B cell (primary cell): ENCODE measurements at regions not wholly inside any gene's neighbourhood (a gene's known extent, or its start where the extent isn't known, plus 50 kb on each side); places are given as distances from the start of the nearest gene placed in this dataset.

Experiments used
- ATAC-seq: fragments of 200-7000 bp; cut with Tn5 transposase; one replicate; pipeline ENCODE4 v1.10.0; 2021; ENCODE audit warnings: low read depth, mild to moderate bottlenecking, moderate number of reproducible peaks, moderate library complexity
- CTCF ChIA-PET: fragments of 350-600 bp; sonication (Branson Sonifier 250); formaldehyde crosslinking; loops from one replicate; lab custom pipeline; 2021; ENCODE audit warnings: antibody characterized with exemption, inconsistent platforms; lab: Charles Lee
- POLR2A ChIA-PET: fragments of 350-600 bp; sonication (Branson Sonifier 250); formaldehyde crosslinking; loops from one replicate; lab custom pipeline; 2021; ENCODE audit warnings: antibody characterized with exemption; lab: Charles Lee
- DNase-seq: peaks from one replicate; pipeline ENCODE4 v3.0.0; 2013
- H2AFZ ChIP-seq: 2 replicates; pipeline ENCODE4 v1.6.1; 2012; ENCODE audit warnings: mild to moderate bottlenecking, low read depth, low read length; ENCODE audit not compliant: insufficient read depth, poor library complexity, severe bottlenecking
- H3K27ac ChIP-seq, 2 donors: 1 replicate in 1 of 2; 2 replicates in 1 of 2; pipeline ENCODE4 v1.5.1; 2012 to 2013; ENCODE audit warnings: low read length in 2 of 2, mild to moderate bottlenecking in 2 of 2, moderate library complexity in 1 of 2
- H3K27me3 ChIP-seq, 4 experiments: fragments of 200-600 bp in 1 of 4; sonication (generic) in 1 of 4; replicated peaks in 1 of 4; 1 replicate in 2 of 4; 2 replicates in 2 of 4; pipeline versions ENCODE4 v1.6.1 to v1.7.0; 2013 to 2016; ENCODE audit warnings: low read length in 3 of 4, mild to moderate bottlenecking in 2 of 4, mixed read lengths in 1 of 4, moderate library complexity in 1 of 4; ENCODE audit not compliant: insufficient read depth in 4 of 4, control insufficient read depth in 3 of 4; ENCODE audit errors: control extremely low read depth in 1 of 4
- H3K36me3 ChIP-seq, 2 experiments: replicated peaks in 1 of 2; 1 replicate in 1 of 2; 2 replicates in 1 of 2; pipeline versions ENCODE4 v1.6.1 to v1.7.1; 2013; ENCODE audit warnings: low read length in 1 of 2; ENCODE audit not compliant: insufficient read depth in 2 of 2, control insufficient read depth in 1 of 2; ENCODE audit errors: control extremely low read depth in 1 of 2, extremely low read depth in 1 of 2
- H3K4me1 ChIP-seq, 2 donors: fragments of 200-600 bp in 1 of 2; sonication (generic) in 1 of 2; 1 replicate in 1 of 2; 2 replicates in 1 of 2; pipeline versions ENCODE4 v1.5.1 to v1.6.1; 2013 to 2017; ENCODE audit warnings: low read length in 2 of 2; ENCODE audit not compliant: control insufficient read depth in 2 of 2, insufficient read depth in 2 of 2
- H3K4me2 ChIP-seq: replicated peaks from 2 replicates; pipeline ENCODE3; 2012; ENCODE audit warnings: mild to moderate bottlenecking, low read depth, low read length; ENCODE audit not compliant: poor library complexity, severe bottlenecking
- H3K4me3 ChIP-seq, 5 experiments: fragments of 200-600 bp in 1 of 5; sonication (generic) in 1 of 5; 1 replicate in 3 of 5; 2 replicates in 2 of 5; pipeline versions ENCODE4 v1.5.1 to v1.7.0; 2011 to 2016; ENCODE audit warnings: low read length in 4 of 5, mild to moderate bottlenecking in 4 of 5, low read depth in 2 of 5, control low read depth in 1 of 5, moderate library complexity in 1 of 5; ENCODE audit not compliant: insufficient read depth in 1 of 5; ENCODE audit errors: control extremely low read depth in 1 of 5, extremely low read depth in 1 of 5
- H3K79me2 ChIP-seq: fragments of 200-600 bp; sonication (generic); one replicate; pipeline ENCODE4 v1.6.0; 2016; ENCODE audit warnings: low read length; ENCODE audit not compliant: control insufficient read depth, insufficient read depth
- H3K9ac ChIP-seq: fragments of 200-600 bp; sonication (generic); 2 replicates; pipeline ENCODE4 v1.6.1; 2017; ENCODE audit warnings: mild to moderate bottlenecking, low read length, moderate library complexity
- H3K9me3 ChIP-seq, 3 donors: one replicate each; pipeline versions ENCODE4 v1.6.1 to v1.7.1; 2013; ENCODE audit warnings: low read length in 2 of 3; ENCODE audit not compliant: control insufficient read depth in 2 of 3, insufficient read depth in 1 of 3; ENCODE audit errors: control extremely low read depth in 1 of 3
- H4K20me1 ChIP-seq: 2 replicates; pipeline ENCODE4 v1.6.0; 2012; ENCODE audit warnings: mild to moderate bottlenecking, low read length; ENCODE audit not compliant: insufficient read depth, control insufficient read depth, poor library complexity, severe bottlenecking
- H3K27ac Mint-ChIP-seq: one replicate; pipeline ENCODE4 v1.8.0; 2021; ENCODE audit warnings: mixed read lengths
- H3K27me3 Mint-ChIP-seq: one replicate; pipeline ENCODE4 v1.8.0; 2021; ENCODE audit warnings: mixed read lengths
- H3K4me1 Mint-ChIP-seq: one replicate; pipeline ENCODE4 v1.8.0; 2021; ENCODE audit warnings: mixed read lengths
- H3K4me3 Mint-ChIP-seq: one replicate; pipeline ENCODE4 v1.8.0; 2021; ENCODE audit warnings: mixed read lengths
- H3K9me3 Mint-ChIP-seq: one replicate; pipeline ENCODE4 v1.8.0; 2022; ENCODE audit warnings: mixed read lengths; ENCODE audit not compliant: insufficient read depth
- EZH2 ChIP-seq: IDR thresholded peaks from 2 replicates; pipeline ENCODE4 v1.6.1; 2012; ENCODE audit warnings: borderline replicate concordance, low read depth, mild to moderate bottlenecking, moderate library complexity, low read length; ENCODE audit not compliant: insufficient read depth, poor library complexity, severe bottlenecking
- WGBS: methylation state at CpG from one replicate; pipeline ENCODE4 v1.1.5; 2013; ENCODE audit warnings: missing lambda C conversion rate; ENCODE audit not compliant: insufficient coverage; 5-methylcytosine and 5-hydroxymethylcytosine counted together
- intact Hi-C: fragments of 100-400 bp; cut with micrococcal nuclease; formaldehyde crosslinking; loops from one replicate; pipeline ENCODE4 v1.10.0; 2022
- TF ChIP-seq, protein P1 (sequence below): fragments of 200-600 bp; IDR thresholded peaks from one replicate; pipeline ENCODE4 v1.8.0; 2022; ENCODE audit warnings: antibody characterized with exemption, mild to moderate bottlenecking

DNA sequence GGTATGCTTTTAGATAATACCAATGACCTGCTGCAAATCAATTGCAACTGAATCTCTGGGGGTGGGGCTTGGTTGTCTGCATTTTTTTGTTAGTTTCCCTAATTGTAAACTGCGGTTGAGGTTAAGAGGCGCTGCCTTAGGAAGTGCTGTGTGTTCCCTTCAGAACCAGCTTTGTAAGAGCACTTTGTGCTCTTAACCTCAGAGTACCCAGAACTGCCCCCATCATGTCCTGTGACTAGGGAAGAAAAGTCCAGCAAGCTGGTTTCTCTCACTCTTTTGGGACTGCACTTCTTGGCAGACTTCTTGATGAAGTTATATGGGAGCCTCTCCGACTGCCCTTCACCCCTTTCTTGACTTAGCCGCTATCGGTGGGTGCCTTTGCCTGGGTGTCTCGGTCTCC lies 245.5 kb upstream of the CXCR4 start:
- Histone ChIP-seq H3K9ac (no peak overlapping the region), H4K20me1 (no peaks in the 10 kb centered on the region), H3K36me3 (no peaks in the 10 kb centered on the region), H2AFZ (no peak overlapping the region), H3K4me1 (peaks cover 0 to 3% of the 10 kb centered on the region in 2 donors), H3K9me3 (peaks cover 0 to 2% (median 0%) of the 10 kb centered on the region in 3 donors), H3K4me2 (no peak overlapping the region), H3K4me3 (no peak overlapping the region), H3K79me2 (no peaks in the 10 kb centered on the region), H3K27me3 (peaks cover 0 to 3% (median 0%) of the 10 kb centered on the region in 4 experiments), H3K27ac (no peak overlapping the region)
- ATAC-seq (no peak), DNase-seq (no peak)
- Mint-ChIP-seq H3K27me3 (no peaks in the 10 kb centered on the region), H3K27ac (no peak overlapping the region), H3K4me1 (peaks cover 23% of the 10 kb centered on the region), H3K4me3 (no peak overlapping the region), H3K9me3 (peaks cover 2% of the 10 kb centered on the region)
- CTCF ChIA-PET: no interaction called here
- TF ChIP-seq EZH2: no peak
- TF ChIP-seq, protein P1, sequence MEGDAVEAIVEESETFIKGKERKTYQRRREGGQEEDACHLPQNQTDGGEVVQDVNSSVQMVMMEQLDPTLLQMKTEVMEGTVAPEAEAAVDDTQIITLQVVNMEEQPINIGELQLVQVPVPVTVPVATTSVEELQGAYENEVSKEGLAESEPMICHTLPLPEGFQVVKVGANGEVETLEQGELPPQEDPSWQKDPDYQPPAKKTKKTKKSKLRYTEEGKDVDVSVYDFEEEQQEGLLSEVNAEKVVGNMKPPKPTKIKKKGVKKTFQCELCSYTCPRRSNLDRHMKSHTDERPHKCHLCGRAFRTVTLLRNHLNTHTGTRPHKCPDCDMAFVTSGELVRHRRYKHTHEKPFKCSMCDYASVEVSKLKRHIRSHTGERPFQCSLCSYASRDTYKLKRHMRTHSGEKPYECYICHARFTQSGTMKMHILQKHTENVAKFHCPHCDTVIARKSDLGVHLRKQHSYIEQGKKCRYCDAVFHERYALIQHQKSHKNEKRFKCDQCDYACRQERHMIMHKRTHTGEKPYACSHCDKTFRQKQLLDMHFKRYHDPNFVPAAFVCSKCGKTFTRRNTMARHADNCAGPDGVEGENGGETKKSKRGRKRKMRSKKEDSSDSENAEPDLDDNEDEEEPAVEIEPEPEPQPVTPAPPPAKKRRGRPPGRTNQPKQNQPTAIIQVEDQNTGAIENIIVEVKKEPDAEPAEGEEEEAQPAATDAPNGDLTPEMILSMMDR: no peak
- intact Hi-C loops: no loop called here
- POLR2A ChIA-PET: interaction anchor here (0.5 kb wide), 1 partner anchor 100 kb away, joined by 5 read pairs; no protein-coding TSS in a partner anchor
- 70% methylated on average over 2 of the region's 6 CpGs for WGBS

DNA sequence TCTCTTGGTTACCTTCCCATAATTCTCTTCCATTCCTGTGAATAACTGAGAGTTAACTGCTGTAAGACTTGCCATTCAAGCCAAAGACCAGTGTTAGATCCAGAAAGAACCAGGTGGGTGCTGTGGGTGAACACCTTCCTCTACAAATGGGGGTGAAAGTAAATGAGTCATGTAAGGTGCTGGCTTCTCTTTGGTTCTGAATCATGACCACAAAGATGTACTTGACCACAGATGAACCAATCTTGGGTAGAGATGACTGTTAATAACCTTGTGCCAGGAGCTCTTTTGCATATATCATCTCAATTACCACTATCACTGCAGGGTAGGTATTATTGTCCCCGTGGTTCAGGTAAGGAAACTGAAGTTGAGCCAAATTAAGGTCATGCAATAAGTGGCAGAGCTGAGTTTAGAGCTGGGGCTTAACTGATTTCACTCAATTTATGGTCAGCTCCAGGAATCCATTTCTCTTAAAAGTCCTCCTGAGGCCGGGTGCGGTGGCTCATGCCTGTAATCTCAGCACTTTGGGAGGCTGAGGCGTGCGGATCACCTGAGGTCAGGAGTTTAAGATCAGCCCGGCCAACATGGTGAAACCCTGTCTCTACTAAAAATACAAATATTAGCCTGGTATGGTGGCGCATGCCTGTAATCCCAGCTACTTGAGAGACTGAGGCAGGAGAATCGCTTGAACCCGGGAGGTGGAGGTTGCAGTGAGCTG lies 244.9 kb upstream of the CXCR4 start:
- H3K4me2 ChIP-seq: no peak overlapping the region
- peaks cover 0 to 3% (median 0%) of the 10 kb centered on the region in 4 experiments for H3K27me3 ChIP-seq
- no peaks in the 10 kb centered on the region for H3K79me2 ChIP-seq
- H3K9ac ChIP-seq: no peak overlapping the region
- Mint-ChIP-seq H3K4me1 (peaks cover 23% of the 10 kb centered on the region), H3K4me3 (peak overlapping the region; percentile 5), H3K27ac (no peak overlapping the region), H3K27me3 (no peaks in the 10 kb centered on the region), H3K9me3 (peaks cover 2% of the 10 kb centered on the region)
- TF ChIP-seq EZH2: no peak
- TF ChIP-seq, protein P1: no peak
- ATAC-seq (peak; percentile 57), DNase-seq (no peak)
- no peak overlapping the region for H3K27ac ChIP-seq
- H3K4me3 ChIP-seq: no peak overlapping the region
- CTCF ChIA-PET: interaction anchor here (1.0 kb wide), 1 partner anchor 18 kb away, joined by 3 read pairs; no protein-coding TSS in a partner anchor
- intact Hi-C loops: no loop called here
- peaks cover 0 to 1% (median 0%) of the 10 kb centered on the region in 3 donors for H3K9me3 ChIP-seq
- no peaks in the 10 kb centered on the region for H4K20me1 ChIP-seq
- no peak overlapping the region for H2AFZ ChIP-seq
- H3K4me1 ChIP-seq: peaks cover 0 to 3% of the 10 kb centered on the region in 2 donors
- 71% methylated on average over 7 of the region's 9 CpGs for WGBS
- H3K36me3 ChIP-seq: no peaks in the 10 kb centered on the region
- POLR2A ChIA-PET: no interaction called here
